ENCODE measurements at regions not wholly inside any gene's neighbourhood (a gene's known extent, or its start where the extent isn't known, plus 50 kb on each side); places are given as distances from the start of the nearest gene placed in this dataset.

- no peak for TF ChIP-seq CTCF (IDR thresholded peaks at IDR 0.05; ENCODE audit: low read depth, low read length, poor library complexity, severe bottlenecking)
- no peak for TF ChIP-seq EZH2phosphoT487 (IDR thresholded peaks at IDR 0.05; ENCODE audit: borderline replicate concordance, low read length)
These were observed 1098.4 kb upstream of the EEF2KMT start for GRCh38 chr16:6195966-6196365.
